Osteoblast (primary cell): ENCODE measurements at regions not wholly inside any gene's neighbourhood (a gene's known extent, or its start where the extent isn't known, plus 50 kb on each side); places are given as distances from the start of the nearest gene placed in this dataset.

Source experiments
- DNase-seq: peaks from one replicate; pipeline ENCODE4 v3.0.0; 2011; ENCODE audit warnings: low spot score, mixed read lengths; ENCODE audit not compliant: insufficient read length; ENCODE audit errors: missing footprints
- H2AFZ ChIP-seq: 2 replicates; pipeline ENCODE4 v1.6.0; 2011; ENCODE audit warnings: mild to moderate bottlenecking, low read length
- H3K27ac ChIP-seq: 2 replicates; pipeline ENCODE4 v1.5.1; 2011; ENCODE audit warnings: mild to moderate bottlenecking, low read depth, low read length, moderate library complexity
- H3K27me3 ChIP-seq: 2 replicates; pipeline ENCODE4 v1.6.0; 2012; ENCODE audit warnings: mild to moderate bottlenecking, control low read depth, inconsistent platforms, low read length, moderate library complexity; ENCODE audit not compliant: insufficient read depth
- H3K36me3 ChIP-seq: 2 replicates; pipeline ENCODE4 v1.5.1; 2011; ENCODE audit warnings: mild to moderate bottlenecking, low read length, control low read depth, moderate library complexity; ENCODE audit not compliant: insufficient read depth
- H3K4me1 ChIP-seq: 2 replicates; pipeline ENCODE4 v1.5.1; 2011; ENCODE audit warnings: mild to moderate bottlenecking, low read length, control low read depth, moderate library complexity; ENCODE audit not compliant: insufficient read depth
- H3K4me2 ChIP-seq: 2 replicates; pipeline ENCODE4 v1.6.0; 2011; ENCODE audit warnings: mild to moderate bottlenecking, low read length; ENCODE audit not compliant: insufficient read depth
- H3K4me3 ChIP-seq: fragments of 200-600 bp; sonication (generic); 3 replicates; pipeline ENCODE4 v1.5.1; 2012; ENCODE audit warnings: mild to moderate bottlenecking, low read length, inconsistent platforms; ENCODE audit not compliant: insufficient read depth
- H3K79me2 ChIP-seq: 2 replicates; pipeline ENCODE4 v1.6.0; 2012; ENCODE audit warnings: mild to moderate bottlenecking, low read length, control low read depth, inconsistent platforms; ENCODE audit not compliant: insufficient read depth
- H3K9me3 ChIP-seq: 2 replicates; pipeline ENCODE4 v1.5.1; 2011; ENCODE audit warnings: low read depth, low read length, control low read depth
- H4K20me1 ChIP-seq: 2 replicates; pipeline ENCODE4 v1.6.0; 2012; ENCODE audit warnings: mild to moderate bottlenecking, low read length, control low read depth; ENCODE audit not compliant: insufficient read depth
- CTCF ChIP-seq: IDR thresholded peaks from 2 replicates; pipeline ENCODE4 v1.5.1; 2011; ENCODE audit warnings: mild to moderate bottlenecking, low read depth, low read length, moderate library complexity; ENCODE audit errors: extremely low read depth

DNA sequence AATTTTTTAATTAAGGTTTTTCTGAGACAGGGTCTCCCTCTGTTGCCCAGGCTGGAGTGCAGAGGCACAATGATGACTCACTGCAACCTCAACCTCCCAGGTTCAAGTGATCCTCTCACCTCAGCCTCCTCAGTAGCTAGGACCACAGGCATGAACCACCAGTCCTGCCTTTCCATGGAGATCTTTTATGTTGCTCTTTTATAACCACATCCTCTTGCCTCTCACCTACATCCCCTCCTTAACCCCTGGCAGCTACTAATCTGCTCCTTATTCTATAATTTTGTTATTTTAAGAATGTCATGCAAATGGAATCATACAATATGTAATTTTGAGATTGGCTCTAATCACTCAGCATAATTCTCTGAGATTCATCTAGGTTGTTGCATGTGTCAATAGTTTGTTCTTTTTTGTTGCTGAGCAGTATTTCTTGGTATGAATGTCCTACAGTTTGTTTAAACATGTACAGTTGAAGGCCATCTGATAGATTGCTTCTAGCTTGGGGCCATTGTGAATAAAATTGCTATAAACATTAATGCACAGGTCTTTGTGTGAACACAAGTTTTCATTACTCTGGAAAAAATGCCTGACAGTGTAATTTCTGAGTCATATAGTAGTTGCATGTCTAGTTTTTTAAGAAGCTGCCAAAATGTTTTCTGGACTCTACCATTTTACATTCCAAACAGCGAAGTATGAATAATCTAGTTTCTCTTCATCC is 249.2 kb upstream of the AMIGO2 start:
- Histone ChIP-seq H3K27me3 (no peaks in the 10 kb centered on the region), H2AFZ (peak overlapping the region; percentile 10), H3K4me3 (peak overlapping the region; percentile 29), H3K79me2 (no peaks in the 10 kb centered on the region), H3K9me3 (no peaks in the 10 kb centered on the region), H3K4me1 (peaks cover 5% of the 10 kb centered on the region), H3K4me2 (peak overlapping the region; percentile 26), H3K27ac (peak overlapping the region; percentile 45), H4K20me1 (no peaks in the 10 kb centered on the region), H3K36me3 (no peaks in the 10 kb centered on the region)
- peak; percentile 76 for DNase-seq
- no peak for TF ChIP-seq CTCF

DNA sequence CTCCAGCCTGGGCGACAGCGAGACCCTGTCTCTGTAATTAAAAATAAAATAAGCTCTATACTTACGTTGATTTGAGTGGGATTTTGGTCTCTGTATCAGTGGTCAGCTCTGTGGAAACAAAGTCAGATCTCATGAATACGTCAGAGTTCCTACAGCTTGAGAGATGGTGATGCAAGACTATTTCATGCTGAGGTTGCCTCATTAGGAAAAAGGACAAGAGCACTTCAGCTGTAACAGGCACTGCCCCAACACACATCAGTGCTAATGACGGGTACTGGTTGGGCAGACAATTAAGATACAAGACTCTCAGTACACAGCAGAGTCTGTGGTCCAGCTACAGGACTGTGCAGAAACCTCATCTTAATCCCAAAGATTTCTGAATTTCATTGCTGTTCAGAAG is 246.4 kb upstream of the AMIGO2 start:
- Histone ChIP-seq H3K36me3 (no peaks in the 10 kb centered on the region), H3K4me1 (peaks cover 5% of the 10 kb centered on the region), H2AFZ (no peak overlapping the region), H3K4me2 (no peak overlapping the region), H3K4me3 (no peak overlapping the region), H3K79me2 (no peaks in the 10 kb centered on the region), H3K27ac (no peak overlapping the region), H4K20me1 (no peaks in the 10 kb centered on the region), H3K9me3 (no peaks in the 10 kb centered on the region), H3K27me3 (no peaks in the 10 kb centered on the region)
- no peak for DNase-seq
- TF ChIP-seq CTCF: no peak

DNA sequence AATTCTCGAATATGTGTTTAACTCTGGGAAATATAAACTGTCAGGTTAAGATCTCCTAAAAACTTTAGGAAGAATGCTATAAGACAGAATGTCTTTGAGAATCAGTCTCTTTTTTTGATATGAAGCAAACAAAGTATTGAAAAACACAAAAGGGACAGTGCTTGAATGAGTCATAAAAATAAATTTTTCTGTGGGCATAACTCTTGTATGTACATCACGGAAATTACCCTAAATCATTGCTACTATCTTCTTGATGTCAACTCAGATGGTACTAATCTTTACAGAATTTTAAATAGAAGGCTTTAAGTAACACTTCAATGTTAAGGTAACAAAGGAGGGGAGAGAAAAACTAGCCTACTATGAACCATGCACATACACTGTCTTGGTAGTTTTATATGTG is 244.0 kb upstream of the AMIGO2 start:
- H3K4me1 ChIP-seq: peaks cover 1% of the 10 kb centered on the region
- TF ChIP-seq CTCF: no peak
- H3K79me2 ChIP-seq: no peaks in the 10 kb centered on the region
- H3K27me3 ChIP-seq: no peaks in the 10 kb centered on the region
- DNase-seq: no peak
- no peak overlapping the region for H3K4me3 ChIP-seq
- H3K4me2 ChIP-seq: no peak overlapping the region
- H3K9me3 ChIP-seq: no peaks in the 10 kb centered on the region
- H2AFZ ChIP-seq: no peak overlapping the region
- H3K27ac ChIP-seq: no peak overlapping the region
- no peaks in the 10 kb centered on the region for H3K36me3 ChIP-seq
- no peaks in the 10 kb centered on the region for H4K20me1 ChIP-seq

GRCh38 chr12:47321436-47321835 is 241.7 kb upstream of the AMIGO2 start:
- no peak overlapping the region for H3K4me2 ChIP-seq
- H4K20me1 ChIP-seq: no peaks in the 10 kb centered on the region
- no peaks in the 10 kb centered on the region for H3K4me1 ChIP-seq
- no peak for TF ChIP-seq CTCF
- H3K27ac ChIP-seq: no peak overlapping the region
- no peak for DNase-seq
- H3K79me2 ChIP-seq: no peaks in the 10 kb centered on the region
- H2AFZ ChIP-seq: no peak overlapping the region
- no peaks in the 10 kb centered on the region for H3K36me3 ChIP-seq
- no peak overlapping the region for H3K4me3 ChIP-seq
- no peaks in the 10 kb centered on the region for H3K27me3 ChIP-seq
- H3K9me3 ChIP-seq: no peaks in the 10 kb centered on the region
